ENCODE measurements at regions not wholly inside any gene's neighbourhood (a gene's known extent, or its start where the extent isn't known, plus 50 kb on each side); places are given as distances from the start of the nearest gene placed in this dataset.

DNA sequence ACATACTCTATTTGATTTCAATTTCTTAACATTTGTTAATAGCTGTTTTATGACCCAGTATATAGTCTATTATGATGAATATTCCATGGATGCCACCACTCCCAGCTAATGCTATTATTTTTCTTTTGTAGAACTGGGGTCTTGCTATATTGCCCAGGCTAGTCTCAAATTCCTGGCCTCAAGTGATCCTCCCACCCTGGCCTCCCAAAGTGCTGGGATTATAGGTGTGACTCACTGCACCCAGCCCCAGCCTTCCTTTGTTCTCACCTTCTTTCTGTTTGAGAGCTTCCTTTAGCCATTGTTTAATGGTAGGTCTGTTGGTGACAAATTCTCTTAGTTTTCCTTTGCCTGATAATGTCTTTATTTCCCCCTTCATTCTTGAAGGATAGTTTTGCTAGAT lies 52.9 kb upstream of the AMOTL1 start:
- TF ChIP-seq EZH2 (IDR thresholded peaks at IDR 0.05; ENCODE audit: low read length, missing control alignments): no peak
- TF ChIP-seq, protein P1, sequence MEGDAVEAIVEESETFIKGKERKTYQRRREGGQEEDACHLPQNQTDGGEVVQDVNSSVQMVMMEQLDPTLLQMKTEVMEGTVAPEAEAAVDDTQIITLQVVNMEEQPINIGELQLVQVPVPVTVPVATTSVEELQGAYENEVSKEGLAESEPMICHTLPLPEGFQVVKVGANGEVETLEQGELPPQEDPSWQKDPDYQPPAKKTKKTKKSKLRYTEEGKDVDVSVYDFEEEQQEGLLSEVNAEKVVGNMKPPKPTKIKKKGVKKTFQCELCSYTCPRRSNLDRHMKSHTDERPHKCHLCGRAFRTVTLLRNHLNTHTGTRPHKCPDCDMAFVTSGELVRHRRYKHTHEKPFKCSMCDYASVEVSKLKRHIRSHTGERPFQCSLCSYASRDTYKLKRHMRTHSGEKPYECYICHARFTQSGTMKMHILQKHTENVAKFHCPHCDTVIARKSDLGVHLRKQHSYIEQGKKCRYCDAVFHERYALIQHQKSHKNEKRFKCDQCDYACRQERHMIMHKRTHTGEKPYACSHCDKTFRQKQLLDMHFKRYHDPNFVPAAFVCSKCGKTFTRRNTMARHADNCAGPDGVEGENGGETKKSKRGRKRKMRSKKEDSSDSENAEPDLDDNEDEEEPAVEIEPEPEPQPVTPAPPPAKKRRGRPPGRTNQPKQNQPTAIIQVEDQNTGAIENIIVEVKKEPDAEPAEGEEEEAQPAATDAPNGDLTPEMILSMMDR (conservative IDR thresholded peaks at IDR 0.05 in 1 of 2, IDR thresholded peaks at IDR 0.05 in 1 of 2; ENCODE audit: low read depth in 1 of 2, low read length in 2 of 2): no peak
